Fibroblast of the aortic adventitia (primary cell): ENCODE measurements at regions not wholly inside any gene's neighbourhood (a gene's known extent, or its start where the extent isn't known, plus 50 kb on each side); places are given as distances from the start of the nearest gene placed in this dataset.

Source experiments
- DNase-seq: peaks from one replicate; pipeline ENCODE4 v3.0.0-alpha.2; 2010; ENCODE audit warnings: low read depth
- H3K4me3 ChIP-seq: 2 replicates; pipeline ENCODE4 v1.5.1; 2011; ENCODE audit warnings: low read depth, mild to moderate bottlenecking, control low read depth, low read length, moderate library complexity
- TF ChIP-seq, protein P1 (sequence below): IDR thresholded peaks from 2 replicates; pipeline ENCODE4 v1.5.1; 2011; ENCODE audit warnings: mild to moderate bottlenecking, low read length, control low read depth, inconsistent platforms; ENCODE audit not compliant: insufficient read depth

DNA sequence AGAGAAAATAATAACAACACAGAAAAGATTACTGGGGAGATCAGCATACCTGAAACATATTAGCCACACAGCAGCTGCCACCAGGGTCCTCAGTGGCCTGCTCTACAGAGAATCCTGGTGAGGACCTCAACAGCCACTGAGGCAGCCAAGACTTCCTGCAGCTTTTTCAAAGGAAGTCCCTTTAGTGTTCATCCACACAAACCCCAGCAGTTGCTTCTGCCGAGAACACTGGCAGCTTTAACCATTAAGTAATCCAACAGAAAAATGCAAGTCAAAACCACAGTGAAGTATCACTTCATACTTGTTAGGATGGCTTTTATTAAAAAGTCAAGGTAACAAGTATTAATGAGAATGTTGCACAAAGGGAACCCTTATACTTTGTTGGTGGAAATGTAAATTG lies 542.0 kb upstream of the GCFC2 start:
- TF ChIP-seq, protein P1, sequence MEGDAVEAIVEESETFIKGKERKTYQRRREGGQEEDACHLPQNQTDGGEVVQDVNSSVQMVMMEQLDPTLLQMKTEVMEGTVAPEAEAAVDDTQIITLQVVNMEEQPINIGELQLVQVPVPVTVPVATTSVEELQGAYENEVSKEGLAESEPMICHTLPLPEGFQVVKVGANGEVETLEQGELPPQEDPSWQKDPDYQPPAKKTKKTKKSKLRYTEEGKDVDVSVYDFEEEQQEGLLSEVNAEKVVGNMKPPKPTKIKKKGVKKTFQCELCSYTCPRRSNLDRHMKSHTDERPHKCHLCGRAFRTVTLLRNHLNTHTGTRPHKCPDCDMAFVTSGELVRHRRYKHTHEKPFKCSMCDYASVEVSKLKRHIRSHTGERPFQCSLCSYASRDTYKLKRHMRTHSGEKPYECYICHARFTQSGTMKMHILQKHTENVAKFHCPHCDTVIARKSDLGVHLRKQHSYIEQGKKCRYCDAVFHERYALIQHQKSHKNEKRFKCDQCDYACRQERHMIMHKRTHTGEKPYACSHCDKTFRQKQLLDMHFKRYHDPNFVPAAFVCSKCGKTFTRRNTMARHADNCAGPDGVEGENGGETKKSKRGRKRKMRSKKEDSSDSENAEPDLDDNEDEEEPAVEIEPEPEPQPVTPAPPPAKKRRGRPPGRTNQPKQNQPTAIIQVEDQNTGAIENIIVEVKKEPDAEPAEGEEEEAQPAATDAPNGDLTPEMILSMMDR: no peak
- no peak for DNase-seq
- H3K4me3 ChIP-seq: no peak overlapping the region

DNA sequence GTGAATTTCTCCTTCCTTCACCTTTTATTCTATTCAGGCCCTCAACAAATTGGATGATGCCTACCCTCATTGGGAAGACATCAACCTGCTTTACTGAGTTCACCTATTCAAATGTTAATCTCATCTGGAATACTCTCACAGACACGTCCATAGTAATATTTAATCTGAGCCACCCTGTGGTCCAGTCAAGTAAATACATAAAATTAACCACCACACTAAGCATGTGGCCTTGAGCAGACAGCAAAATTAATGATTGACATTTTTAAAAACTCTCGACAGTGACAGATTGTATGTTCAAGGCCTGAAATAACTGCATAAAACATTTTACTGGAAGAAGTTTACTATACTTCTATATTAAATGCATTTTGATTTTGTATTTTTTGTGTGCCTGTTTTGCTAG lies 540.6 kb upstream of the GCFC2 start:
- DNase-seq: no peak
- TF ChIP-seq, protein P1: no peak
- H3K4me3 ChIP-seq: no peak overlapping the region

DNA sequence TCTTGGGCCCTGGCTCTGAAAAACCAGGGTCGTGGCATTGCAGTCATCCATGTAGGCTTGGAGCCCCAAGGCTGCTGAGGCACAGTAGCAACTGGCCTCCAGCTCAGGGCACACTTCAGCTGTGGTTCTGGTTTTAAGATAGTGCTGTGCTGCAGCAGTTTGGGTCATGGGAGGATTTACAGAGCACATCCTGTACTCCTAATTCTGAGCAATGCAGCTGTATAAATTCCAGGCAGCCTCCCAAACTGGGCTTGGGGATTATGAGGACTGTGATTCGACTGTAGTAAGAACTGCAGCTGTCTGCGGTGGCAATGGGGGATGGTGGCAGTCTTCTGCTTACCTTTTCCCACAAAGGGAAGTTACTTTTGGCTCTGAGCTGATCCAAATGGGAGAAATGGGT lies 536.3 kb upstream of the GCFC2 start:
- TF ChIP-seq, protein P1: no peak
- no peak overlapping the region for H3K4me3 ChIP-seq
- no peak for DNase-seq

DNA sequence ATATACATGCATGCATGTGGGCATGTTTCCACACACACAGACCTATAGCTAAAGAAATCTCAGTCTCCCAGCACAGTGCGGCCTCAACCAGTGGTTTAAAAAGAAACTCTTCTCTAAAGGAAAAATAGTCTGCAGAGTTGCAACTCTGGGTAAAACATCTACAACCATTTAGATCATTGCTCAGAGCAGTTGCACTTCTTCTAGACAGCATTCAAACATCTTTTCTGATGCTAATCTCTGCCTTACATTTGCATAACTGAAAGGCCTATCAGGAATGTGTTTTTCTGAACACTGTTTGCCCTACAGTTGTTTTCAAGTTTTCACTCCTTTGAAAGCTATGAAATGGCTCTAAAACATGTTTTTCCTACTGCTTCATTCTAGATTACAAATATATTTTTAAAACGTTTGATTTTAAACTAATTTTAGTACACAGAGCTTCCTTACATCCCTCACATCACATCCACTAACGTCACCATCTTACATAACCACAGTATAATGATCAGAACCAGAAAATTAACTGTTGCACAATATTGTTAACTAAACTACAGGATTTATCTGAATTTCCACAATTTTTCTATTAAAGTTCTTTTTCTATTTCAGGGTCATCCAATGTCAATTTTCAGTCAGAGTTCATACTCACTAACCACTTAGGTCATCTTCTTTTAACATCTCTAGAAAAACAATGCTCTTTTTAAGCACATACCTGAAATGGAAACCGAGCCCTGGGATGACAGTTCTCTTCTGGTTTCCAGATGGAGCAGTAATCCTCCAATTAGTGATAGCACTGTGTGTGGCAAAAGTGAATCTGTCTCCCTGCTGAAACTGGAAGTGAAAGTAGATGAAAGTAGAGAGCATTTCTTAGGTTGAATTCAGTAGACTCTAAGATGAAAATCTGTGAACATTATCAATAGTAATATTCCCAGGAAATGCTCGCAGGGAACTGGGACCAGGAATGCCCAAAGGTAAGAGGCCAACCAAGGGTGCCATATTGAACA lies 501.6 kb upstream of the GCFC2 start:
- no peak overlapping the region for H3K4me3 ChIP-seq
- TF ChIP-seq, protein P1: no peak
- no peak for DNase-seq

DNA sequence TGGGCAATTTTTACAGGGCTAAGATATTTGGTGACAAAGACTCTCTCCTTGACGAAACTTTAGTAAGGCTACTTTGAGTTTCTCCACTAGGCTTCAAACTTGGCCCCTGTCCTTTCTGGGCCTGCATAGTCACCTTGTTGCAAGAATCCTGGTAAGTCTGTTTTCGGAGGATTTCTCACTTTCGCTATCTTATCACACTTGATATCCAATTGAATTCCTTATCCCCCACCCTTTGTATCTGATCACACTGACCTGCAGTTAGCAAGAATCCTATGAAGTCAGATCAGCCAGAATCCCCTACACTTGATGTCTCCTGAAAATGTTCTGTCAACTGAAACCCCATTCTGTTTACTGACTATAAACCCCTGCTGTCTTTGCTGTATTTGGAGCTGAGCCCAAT lies 499.8 kb upstream of the GCFC2 start:
- no peak overlapping the region for H3K4me3 ChIP-seq
- DNase-seq: no peak
- TF ChIP-seq, protein P1: no peak

DNA sequence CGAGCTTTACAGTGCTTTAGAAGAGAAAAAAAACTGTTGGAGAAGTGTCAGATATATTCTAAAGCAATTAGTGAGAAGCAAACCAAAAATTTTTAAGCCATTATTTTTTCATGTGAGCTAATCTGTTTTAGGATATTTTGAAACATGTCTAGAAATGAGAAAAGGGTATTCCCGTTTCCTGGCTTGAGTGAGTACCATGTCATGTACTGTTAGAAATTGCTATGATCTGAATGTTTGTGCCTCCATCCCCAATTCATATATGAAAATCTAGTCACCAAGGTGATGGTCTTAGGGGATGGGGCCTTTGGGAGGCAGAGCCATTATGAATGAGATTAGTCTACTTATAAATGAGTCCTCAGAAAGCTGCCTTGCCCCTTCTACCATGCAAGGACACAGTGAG lies 493.3 kb upstream of the GCFC2 start:
- no peak overlapping the region for H3K4me3 ChIP-seq
- TF ChIP-seq, protein P1: no peak
- DNase-seq: no peak
